DND-41 (cell line): ENCODE measurements at regions not wholly inside any gene's neighbourhood (a gene's known extent, or its start where the extent isn't known, plus 50 kb on each side); places are given as distances from the start of the nearest gene placed in this dataset.
"Not testable (repeated sequence)": the region's sequence is repeated elsewhere in the genome, so short reads cannot be mapped to it uniquely, and the experiment has no call there.

Experiments used
- ATAC-seq: fragments of 200-7000 bp; cut with Tn5 transposase; 3 replicates; pipeline ENCODE4 v1.9.1; 2021; ENCODE audit warnings: low read depth; ENCODE audit not compliant: insufficient read depth
- DNase-seq: peaks from one replicate; pipeline ENCODE4 v3.0.0-alpha.2; 2020
- H2AFZ ChIP-seq: 2 replicates; pipeline ENCODE4 v1.6.0; 2012; ENCODE audit warnings: low read depth, low read length
- H3K27ac ChIP-seq: 2 replicates; pipeline ENCODE4 v1.5.1; 2012; ENCODE audit warnings: low read length, inconsistent platforms
- H3K27me3 ChIP-seq: fragments of 200-600 bp; sonication (generic); 2 replicates; pipeline ENCODE4 v1.6.0; 2012; ENCODE audit warnings: low read length, mild to moderate bottlenecking, inconsistent platforms; ENCODE audit not compliant: insufficient read depth, poor library complexity
- H3K36me3 ChIP-seq: 2 replicates; pipeline ENCODE4 v1.5.1; 2012; ENCODE audit warnings: low read length, inconsistent platforms; ENCODE audit not compliant: insufficient read depth
- H3K4me1 ChIP-seq: 2 replicates; pipeline ENCODE4 v1.5.1; 2012; ENCODE audit warnings: mild to moderate bottlenecking, low read length; ENCODE audit not compliant: insufficient read depth
- H3K4me2 ChIP-seq: 2 replicates; pipeline ENCODE4 v1.6.0; 2012; ENCODE audit warnings: mild to moderate bottlenecking, moderate library complexity, low read length, inconsistent platforms; ENCODE audit not compliant: insufficient read depth
- H3K4me3 ChIP-seq, 2 experiments: fragments of 200-600 bp in 1 of 2; shearing (Covaris generic) in 1 of 2; 2 replicates each; pipeline ENCODE4 v1.5.1; 2012 to 2016; ENCODE audit warnings: inconsistent platforms in 2 of 2, low read length in 2 of 2, mild to moderate bottlenecking in 2 of 2, low read depth in 1 of 2, moderate library complexity in 1 of 2
- H3K79me2 ChIP-seq: 2 replicates; pipeline ENCODE4 v1.6.0; 2012; ENCODE audit warnings: low read length, inconsistent platforms; ENCODE audit not compliant: insufficient read depth
- H3K9ac ChIP-seq: 2 replicates; pipeline ENCODE4 v1.6.0; 2012; ENCODE audit warnings: low read depth, mild to moderate bottlenecking, inconsistent platforms, low read length, moderate library complexity
- H3K9me3 ChIP-seq: 2 replicates; pipeline ENCODE4 v1.5.1; 2012; ENCODE audit warnings: low read length, moderate library complexity, mild to moderate bottlenecking, inconsistent platforms; ENCODE audit not compliant: insufficient read depth, severe bottlenecking
- H4K20me1 ChIP-seq: 2 replicates; pipeline ENCODE4 v1.6.0; 2012; ENCODE audit warnings: low read length; ENCODE audit not compliant: insufficient read depth
- EZH2 ChIP-seq: IDR thresholded peaks from 3 replicates; pipeline ENCODE4 v1.6.1; 2012; ENCODE audit warnings: borderline replicate concordance, low read depth, mild to moderate bottlenecking, moderate library complexity, low read length, inconsistent platforms; ENCODE audit not compliant: severe bottlenecking
- TF ChIP-seq, protein P1 (sequence below): IDR thresholded peaks from 2 replicates; pipeline ENCODE4 v1.5.1; 2012; ENCODE audit warnings: borderline replicate concordance, low read length, moderate library complexity, mild to moderate bottlenecking; ENCODE audit not compliant: poor library complexity, severe bottlenecking; ENCODE audit errors: extremely low read depth

- no peak for TF ChIP-seq EZH2
- TF ChIP-seq, protein P1, sequence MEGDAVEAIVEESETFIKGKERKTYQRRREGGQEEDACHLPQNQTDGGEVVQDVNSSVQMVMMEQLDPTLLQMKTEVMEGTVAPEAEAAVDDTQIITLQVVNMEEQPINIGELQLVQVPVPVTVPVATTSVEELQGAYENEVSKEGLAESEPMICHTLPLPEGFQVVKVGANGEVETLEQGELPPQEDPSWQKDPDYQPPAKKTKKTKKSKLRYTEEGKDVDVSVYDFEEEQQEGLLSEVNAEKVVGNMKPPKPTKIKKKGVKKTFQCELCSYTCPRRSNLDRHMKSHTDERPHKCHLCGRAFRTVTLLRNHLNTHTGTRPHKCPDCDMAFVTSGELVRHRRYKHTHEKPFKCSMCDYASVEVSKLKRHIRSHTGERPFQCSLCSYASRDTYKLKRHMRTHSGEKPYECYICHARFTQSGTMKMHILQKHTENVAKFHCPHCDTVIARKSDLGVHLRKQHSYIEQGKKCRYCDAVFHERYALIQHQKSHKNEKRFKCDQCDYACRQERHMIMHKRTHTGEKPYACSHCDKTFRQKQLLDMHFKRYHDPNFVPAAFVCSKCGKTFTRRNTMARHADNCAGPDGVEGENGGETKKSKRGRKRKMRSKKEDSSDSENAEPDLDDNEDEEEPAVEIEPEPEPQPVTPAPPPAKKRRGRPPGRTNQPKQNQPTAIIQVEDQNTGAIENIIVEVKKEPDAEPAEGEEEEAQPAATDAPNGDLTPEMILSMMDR, result no peak
- peaks cover 3% of the 10 kb centered on the region for H3K27me3 ChIP-seq
- no peak overlapping the region for H2AFZ ChIP-seq
- H3K36me3 ChIP-seq, result no peaks in the 10 kb centered on the region
- no peak for DNase-seq
- no peaks in the 10 kb centered on the region for H3K79me2 ChIP-seq
- H3K27ac ChIP-seq, result no peak overlapping the region
- no peak overlapping the region for H3K4me3 ChIP-seq
- H3K4me1 ChIP-seq, result no peaks in the 10 kb centered on the region
- no peak overlapping the region for H3K9ac ChIP-seq
- no peaks in the 10 kb centered on the region for H3K9me3 ChIP-seq
- H3K4me2 ChIP-seq, result no peak overlapping the region
- ATAC-seq, result no peak
- H4K20me1 ChIP-seq, result no peaks in the 10 kb centered on the region
Observed at GRCh38 chr15:68494573-68495110, 62.7 kb upstream of the ITGA11 start.

DNA sequence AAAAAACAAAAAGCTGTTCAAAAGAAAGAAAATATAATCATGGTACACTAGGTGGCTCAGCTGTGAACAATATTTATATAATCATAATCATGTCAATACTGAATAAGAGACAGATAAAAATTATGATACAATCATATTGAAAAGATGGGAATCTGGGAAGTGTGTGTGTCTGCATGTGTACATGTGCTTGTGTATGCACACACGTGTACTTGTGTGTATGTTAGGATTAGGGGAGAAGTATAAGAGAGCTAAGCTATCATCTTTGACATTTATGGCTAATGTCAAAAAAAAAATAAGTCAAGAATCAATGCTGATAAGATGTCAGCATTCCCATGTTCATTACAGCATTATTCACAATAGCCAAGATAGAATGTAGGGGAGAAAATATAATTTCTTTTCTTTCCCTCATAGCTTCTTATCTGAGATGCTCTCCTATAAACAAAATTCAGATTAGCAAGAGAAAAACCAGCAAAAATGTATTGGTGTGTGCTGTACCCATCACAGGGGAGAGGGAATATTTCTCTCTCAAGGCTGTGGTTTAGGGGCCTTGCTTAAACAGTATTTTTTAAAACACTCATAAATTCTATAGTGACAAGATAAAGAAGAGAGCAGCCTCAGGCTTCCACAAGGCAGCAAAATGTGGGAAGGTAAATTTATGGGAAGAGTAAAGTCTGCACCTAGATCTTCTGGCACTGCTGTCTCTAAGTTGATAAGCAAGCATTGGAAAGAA is 63.4 kb upstream of the ITGA11 start:
- Histone ChIP-seq H3K9me3 (no peaks in the 10 kb centered on the region), H3K27ac (no peak overlapping the region), H3K79me2 (no peaks in the 10 kb centered on the region), H2AFZ (no peak overlapping the region), H3K36me3 (no peaks in the 10 kb centered on the region), H3K4me3 (no peak overlapping the region), H3K9ac (no peak overlapping the region), H3K27me3 (no peaks in the 10 kb centered on the region), H3K4me2 (no peak overlapping the region), H3K4me1 (no peaks in the 10 kb centered on the region), H4K20me1 (no peaks in the 10 kb centered on the region)
- DNase-seq (no peak), ATAC-seq (no peak)
- TF ChIP-seq, protein P1, result no peak

DNA sequence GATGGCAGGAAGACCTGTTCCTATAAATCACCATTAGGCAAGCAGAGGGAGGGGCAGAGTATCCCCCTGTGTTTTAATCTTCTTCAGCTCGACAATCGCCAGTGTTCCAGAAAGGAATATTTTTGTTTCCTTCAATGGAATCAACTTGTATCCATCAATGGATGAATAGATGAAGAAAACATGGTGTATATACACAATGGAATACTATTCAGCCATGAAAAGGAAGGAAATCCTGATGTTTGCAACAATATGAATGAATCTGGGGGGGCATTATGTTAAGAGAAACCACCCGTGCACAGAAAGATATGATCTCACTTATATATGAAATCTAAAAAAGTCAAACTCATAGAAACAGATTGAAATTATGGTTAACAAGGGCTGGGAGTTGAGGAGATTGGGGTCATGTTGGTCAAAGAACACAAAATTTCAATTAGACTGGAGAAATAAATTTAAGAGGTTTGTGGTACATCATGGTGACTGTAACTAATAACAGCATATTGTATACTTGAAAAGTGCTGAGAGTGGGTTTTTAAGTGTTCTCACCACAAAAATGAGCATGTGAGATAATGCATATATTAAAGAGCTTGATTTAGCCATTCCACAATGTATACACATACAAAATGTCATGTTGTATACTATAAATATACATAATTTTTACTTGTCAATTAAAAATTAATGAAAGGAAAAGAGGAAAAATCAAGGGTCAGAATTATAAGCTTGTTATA is 64.2 kb upstream of the ITGA11 start:
- Histone ChIP-seq H4K20me1 (no peaks in the 10 kb centered on the region), H3K9me3 (no peaks in the 10 kb centered on the region), H3K27me3 (no peaks in the 10 kb centered on the region), H3K9ac (no peak overlapping the region), H3K27ac (no peak overlapping the region), H3K4me3 (no peak overlapping the region), H3K4me2 (no peak overlapping the region), H3K36me3 (no peaks in the 10 kb centered on the region), H3K79me2 (no peaks in the 10 kb centered on the region), H2AFZ (no peak overlapping the region), H3K4me1 (no peaks in the 10 kb centered on the region)
- ATAC-seq (no peak), DNase-seq (no peak)
- no peak for TF ChIP-seq EZH2
- TF ChIP-seq, protein P1, result no peak

- H3K79me2 ChIP-seq, ATAC-seq, H3K27me3 ChIP-seq, H3K27ac ChIP-seq, H3K4me2 ChIP-seq, DNase-seq, H3K9ac ChIP-seq, H3K4me3 ChIP-seq, H2AFZ ChIP-seq, H3K9me3 ChIP-seq, H4K20me1 ChIP-seq, H3K4me1 ChIP-seq, H3K36me3 ChIP-seq: not testable (repeated sequence)
Observed at GRCh38 chr15:68496751-68497150, 64.8 kb upstream of the ITGA11 start.
